Activated T-helper 17 cell treated with anti-CD3 and anti-CD28 coated beads, Interleukin-2, amount 50 U/mL, for 72 hours (primary cell): ENCODE measurements at regions not wholly inside any gene's neighbourhood (a gene's known extent, or its start where the extent isn't known, plus 50 kb on each side); places are given as distances from the start of the nearest gene placed in this dataset.

ENCODE experiments used
- ATAC-seq: fragments of 150-1000 bp; cut with Tn5 transposase; replicated peaks from 2 replicates; pipeline ENCODE4 v1.10.0; 2021; ENCODE audit warnings: mild to moderate bottlenecking, moderate library complexity
- H3K27ac Mint-ChIP-seq: one replicate; pipeline ENCODE4 v1.8.0; 2022; ENCODE audit warnings: mixed read lengths
- H3K27me3 Mint-ChIP-seq: one replicate; pipeline ENCODE4 v1.8.0; 2022; ENCODE audit warnings: mixed read lengths
- H3K36me3 Mint-ChIP-seq: one replicate; pipeline ENCODE4 v1.8.0; 2022; ENCODE audit warnings: low read depth, mild to moderate bottlenecking, mixed read lengths
- H3K4me1 Mint-ChIP-seq: one replicate; pipeline ENCODE4 v1.8.0; 2022; ENCODE audit warnings: mixed read lengths
- H3K4me3 Mint-ChIP-seq: one replicate; pipeline ENCODE4 v1.8.0; 2022; ENCODE audit warnings: mild to moderate bottlenecking, mixed read lengths
- H3K9me3 Mint-ChIP-seq: one replicate; pipeline ENCODE4 v1.8.0; 2022; ENCODE audit warnings: mixed read lengths

DNA sequence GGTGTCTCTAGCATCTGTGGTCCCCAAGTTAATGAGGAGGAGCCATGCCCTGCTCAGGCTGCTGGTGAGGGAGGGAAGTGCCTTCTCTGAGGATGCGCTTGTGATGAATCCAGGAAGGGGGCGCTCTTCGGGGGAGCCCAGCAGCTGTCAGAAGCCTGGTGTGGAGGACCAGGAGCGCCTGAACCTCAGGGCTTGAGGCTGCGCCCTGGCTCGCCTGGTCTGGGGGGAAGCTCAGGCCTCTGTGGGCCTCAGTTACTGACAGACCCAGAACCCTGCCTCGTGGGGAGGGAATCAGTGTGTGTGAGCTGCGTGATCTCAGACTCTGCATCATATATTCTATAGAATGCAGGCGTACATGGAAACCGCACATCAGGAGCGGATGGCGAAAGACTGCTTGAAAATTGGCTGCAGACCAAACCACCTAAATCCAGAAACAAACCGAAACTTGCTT lies 126.1 kb downstream of the SEC14L1 start:
- H3K4me1 Mint-ChIP-seq = no peaks in the 10 kb centered on the region
- no peaks in the 10 kb centered on the region for H3K9me3 Mint-ChIP-seq
- H3K4me3 Mint-ChIP-seq = no peak overlapping the region
- peaks cover 5% of the 10 kb centered on the region for H3K27me3 Mint-ChIP-seq
- no peak overlapping the region for H3K27ac Mint-ChIP-seq
- H3K36me3 Mint-ChIP-seq = no peaks in the 10 kb centered on the region
- no peak for ATAC-seq

DNA sequence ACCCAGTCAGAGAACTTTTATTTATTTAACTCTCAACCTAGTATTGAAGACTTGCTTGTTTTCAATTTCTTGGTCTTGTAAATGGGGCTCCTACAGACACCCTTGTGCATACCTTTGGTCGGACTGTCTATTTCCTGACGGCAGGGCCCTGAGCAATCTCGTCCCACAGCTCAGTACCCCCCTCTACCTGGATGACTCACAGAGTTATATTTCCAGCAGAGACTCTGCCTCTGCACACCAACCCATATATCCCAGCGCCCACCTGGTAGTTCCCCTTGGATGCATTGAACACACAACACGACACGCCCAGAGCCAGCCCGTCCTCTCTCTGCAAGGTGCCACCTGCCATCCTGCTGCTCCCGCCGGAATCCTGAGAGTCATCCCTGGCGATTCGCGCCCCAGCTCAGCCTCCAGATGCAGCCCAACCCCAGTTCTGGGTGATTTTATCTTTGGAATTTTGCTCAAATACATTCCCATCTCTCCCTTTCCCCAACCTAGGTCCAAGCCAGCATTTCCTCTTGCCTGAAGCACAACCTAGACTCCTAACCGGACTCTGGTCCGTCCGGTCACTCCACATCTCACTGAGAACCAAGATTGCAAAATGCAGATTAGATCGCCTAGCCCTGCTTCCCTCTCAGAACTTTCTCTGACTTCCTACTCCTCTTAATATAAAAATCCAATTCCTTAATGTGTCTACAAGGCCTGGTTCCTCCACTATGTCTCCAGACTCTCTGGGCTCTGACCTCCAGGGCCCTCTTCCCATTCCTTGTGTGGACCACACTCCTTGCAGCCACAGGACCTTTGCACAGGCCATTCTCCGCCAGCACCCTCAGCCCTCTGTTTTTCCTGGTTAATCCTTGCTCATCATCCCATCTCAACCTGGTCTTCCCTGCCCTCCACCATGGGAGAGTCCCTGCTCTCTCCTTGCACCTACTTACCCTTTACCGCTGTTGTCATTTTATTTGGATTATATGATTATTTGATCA lies 129.2 kb downstream of the SEC14L1 start:
- peaks cover 5% of the 10 kb centered on the region for H3K27me3 Mint-ChIP-seq
- no peaks in the 10 kb centered on the region for H3K9me3 Mint-ChIP-seq
- H3K4me3 Mint-ChIP-seq = no peak overlapping the region

DNA sequence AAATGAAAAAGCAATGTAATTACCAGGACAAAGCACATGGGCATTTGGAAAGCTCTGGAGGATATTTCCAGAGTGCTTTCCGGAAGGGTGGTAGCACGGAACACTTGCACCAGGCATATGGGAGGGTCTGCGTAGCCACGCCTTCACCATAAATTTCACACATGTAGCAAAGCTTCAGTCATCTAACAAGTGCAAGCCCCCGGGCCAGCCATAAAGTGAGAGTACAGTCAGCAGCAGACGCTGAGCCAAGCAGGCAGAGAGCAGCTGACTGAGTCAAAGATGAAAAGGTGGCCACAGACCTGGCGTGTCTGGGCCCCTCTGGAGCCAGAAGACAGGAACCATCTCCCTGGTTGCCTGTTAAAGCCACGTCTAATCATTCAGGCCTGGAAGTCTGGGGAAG lies 130.6 kb downstream of the SEC14L1 start:
- peaks cover 5% of the 10 kb centered on the region for H3K27me3 Mint-ChIP-seq
- no peaks in the 10 kb centered on the region for H3K9me3 Mint-ChIP-seq
- no peaks in the 10 kb centered on the region for H3K4me1 Mint-ChIP-seq
- peak overlapping the region; percentile 65 for H3K27ac Mint-ChIP-seq
- no peak for ATAC-seq
- no peaks in the 10 kb centered on the region for H3K36me3 Mint-ChIP-seq
- H3K4me3 Mint-ChIP-seq = no peak overlapping the region

More for the DNA sequence above, 129.2 kb downstream of the SEC14L1 start:
- no peak for ATAC-seq
- no peaks in the 10 kb centered on the region for H3K4me1 Mint-ChIP-seq
- no peak overlapping the region for H3K27ac Mint-ChIP-seq
- H3K36me3 Mint-ChIP-seq = no peaks in the 10 kb centered on the region

DNA sequence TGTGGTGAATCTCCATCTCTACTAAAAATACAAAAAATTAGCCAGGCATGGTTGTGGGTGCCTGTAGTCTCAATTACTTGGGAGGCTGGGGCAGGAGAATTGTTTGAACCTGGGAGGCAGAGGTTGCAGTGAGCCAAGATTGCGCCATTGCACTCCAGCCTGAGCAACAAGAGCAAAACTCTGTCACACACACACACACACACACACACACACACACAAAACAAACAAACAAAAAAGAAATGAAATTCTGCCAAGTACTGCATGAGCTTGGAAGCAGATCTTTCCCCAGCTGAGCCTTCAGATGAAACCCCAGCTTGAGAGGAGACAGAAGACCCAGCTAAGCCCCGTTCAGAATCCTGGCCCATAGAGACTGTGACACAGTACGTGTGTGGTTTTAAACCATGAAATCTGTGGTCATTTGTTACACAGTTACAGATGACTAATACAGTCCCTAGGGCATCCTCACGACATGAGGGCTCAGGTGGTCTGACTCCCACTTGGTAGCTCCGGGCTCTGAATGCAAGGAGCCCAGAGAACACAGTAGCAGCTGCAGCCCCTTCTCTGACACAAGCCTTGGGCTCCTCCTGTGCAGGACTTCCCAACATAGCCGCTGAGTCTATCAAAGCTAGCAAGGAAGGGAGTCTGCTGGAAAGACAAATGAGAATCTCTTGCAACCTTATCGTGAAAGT lies 132.8 kb downstream of the SEC14L1 start:
- Mint-ChIP-seq H3K9me3 (no peaks in the 10 kb centered on the region), H3K27ac (no peak overlapping the region), H3K36me3 (no peaks in the 10 kb centered on the region), H3K4me3 (no peak overlapping the region), H3K4me1 (no peaks in the 10 kb centered on the region), H3K27me3 (peaks cover 5% of the 10 kb centered on the region)
- ATAC-seq = peak; percentile 87

DNA sequence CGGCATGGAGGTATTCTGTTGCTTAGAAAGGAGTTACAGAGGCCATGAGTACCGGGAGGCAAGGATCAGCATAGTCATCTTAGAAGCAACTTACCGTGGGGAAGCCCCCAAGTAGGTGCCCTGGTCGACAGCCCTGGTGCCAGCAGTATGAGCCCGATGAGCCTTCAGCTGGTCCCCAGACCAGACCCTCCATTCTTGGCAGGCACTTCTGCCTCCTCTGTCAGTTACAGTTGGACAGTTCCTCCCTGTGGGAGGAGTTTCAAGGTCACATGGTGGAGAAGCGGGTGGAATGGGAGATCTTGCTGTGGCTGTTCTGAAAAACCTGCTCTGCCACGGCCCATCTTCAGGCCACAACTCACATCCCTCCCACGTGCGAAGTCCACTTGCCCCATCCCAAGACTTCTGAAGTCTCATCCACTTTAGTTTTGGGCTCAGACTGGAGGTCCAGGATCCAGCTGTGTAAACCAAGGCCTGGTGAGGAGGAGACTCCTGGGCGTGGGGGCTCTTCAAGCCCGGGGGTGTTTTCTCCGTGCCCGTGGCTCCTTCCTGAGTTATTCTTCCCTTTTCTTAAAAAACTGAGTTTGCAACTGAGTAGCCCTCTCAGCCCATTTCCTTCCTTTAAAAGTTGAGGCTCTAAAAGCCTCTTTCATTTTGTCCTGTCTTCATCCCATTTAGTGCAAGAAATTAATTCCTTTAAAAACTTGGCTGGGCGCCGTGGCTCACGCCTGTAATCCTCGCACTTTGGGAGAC lies 133.5 kb downstream of the SEC14L1 start:
- no peak for ATAC-seq
- no peaks in the 10 kb centered on the region for H3K36me3 Mint-ChIP-seq

DNA sequence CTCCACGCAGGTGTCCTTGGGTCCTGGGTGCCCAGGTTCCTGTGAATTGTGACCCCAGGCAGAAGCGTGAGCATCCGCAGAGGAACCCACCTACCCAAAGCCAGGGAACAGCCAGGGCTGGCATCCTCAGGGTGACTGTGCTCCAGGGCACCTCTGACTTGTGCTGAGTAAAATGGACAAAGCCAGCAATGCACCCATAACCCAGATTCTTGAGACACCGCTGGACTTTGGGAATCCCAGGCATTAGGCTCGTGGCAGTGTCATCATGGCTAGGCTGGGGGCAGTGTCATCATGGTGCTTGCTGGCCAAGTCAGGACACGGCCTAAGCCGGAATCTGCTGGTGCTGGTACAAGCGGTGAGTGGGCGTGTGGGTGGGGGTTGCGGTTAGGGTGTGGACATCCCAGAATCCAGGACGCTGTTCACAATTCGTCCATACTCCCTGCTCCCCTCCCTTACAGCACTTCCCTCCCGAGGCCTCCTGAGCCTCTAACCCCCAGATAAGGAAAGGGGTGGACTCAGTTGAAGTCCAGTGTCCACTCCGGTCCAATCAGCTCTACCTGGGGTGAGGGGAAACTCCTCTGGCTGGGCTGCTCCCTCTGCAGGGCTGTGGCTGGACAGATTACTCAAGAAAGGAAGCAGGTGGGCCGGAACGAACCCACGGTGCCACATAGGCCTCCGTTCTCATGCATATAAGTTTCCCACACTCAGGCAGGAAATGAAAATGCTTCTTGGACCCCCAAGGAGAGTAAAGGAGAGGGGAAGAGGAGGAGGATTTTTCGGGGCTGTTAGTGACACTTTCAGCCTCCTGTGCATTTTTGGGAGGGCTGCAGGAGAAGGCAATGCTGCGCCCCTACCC lies 138.9 kb downstream of the SEC14L1 start:
- Mint-ChIP-seq H3K4me3 (peak overlapping the region; percentile 76), H3K27ac (no peak overlapping the region), H3K27me3 (peaks cover 18% of the 10 kb centered on the region), H3K4me1 (peaks cover 15% of the 10 kb centered on the region), H3K9me3 (no peaks in the 10 kb centered on the region), H3K36me3 (peaks cover 17% of the 10 kb centered on the region)
- no peak for ATAC-seq

More for the DNA sequence above, 133.5 kb downstream of the SEC14L1 start:
- no peaks in the 10 kb centered on the region for H3K4me1 Mint-ChIP-seq
- peaks cover 5% of the 10 kb centered on the region for H3K27me3 Mint-ChIP-seq
- no peak overlapping the region for H3K27ac Mint-ChIP-seq
- no peak overlapping the region for H3K4me3 Mint-ChIP-seq
- H3K9me3 Mint-ChIP-seq = no peaks in the 10 kb centered on the region

DNA sequence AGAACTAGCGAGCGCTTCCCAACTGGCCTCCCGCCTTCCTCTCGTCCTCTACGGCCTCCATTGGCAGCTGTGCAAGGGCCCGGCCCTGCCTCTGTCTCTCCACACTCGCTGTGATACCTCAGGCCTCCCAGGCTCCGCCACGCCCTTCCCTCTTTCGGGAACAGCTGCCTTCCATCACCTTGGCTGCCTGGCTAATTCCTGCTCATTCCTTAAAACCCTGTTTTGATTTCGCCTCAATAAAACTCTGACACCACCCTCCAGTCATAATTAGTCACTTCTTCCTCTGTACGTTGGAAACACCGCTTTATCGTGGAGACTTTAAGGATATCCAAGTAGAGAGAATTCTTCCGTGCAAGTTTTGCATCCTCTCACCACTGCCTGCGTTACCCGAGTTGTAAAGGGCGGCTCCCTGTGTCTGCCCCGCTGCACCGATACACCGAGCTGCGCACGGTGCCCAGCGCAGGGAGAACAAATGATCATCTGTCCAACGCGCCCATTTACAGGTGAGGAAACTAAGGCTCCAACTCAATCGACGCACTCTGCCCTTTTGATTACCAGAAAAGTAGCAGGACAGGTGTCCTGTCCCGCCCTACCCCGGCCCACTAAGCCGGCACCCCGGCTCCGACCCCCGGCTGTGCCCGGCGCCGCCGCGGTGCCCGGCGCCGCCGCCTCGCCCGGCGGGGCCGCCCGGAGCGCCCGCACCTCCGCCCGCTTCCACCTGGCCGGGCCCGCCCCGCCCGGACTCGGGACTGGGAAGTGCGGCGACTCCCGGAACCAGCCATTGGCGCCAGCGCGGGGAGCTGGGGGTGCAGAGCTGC lies 139.7 kb downstream of the SEC14L1 start:
- Mint-ChIP-seq H3K4me3 (peak overlapping the region; percentile 76), H3K4me1 (peaks cover 15% of the 10 kb centered on the region), H3K9me3 (no peaks in the 10 kb centered on the region), H3K27ac (peak overlapping the region; percentile 68), H3K27me3 (peaks cover 18% of the 10 kb centered on the region), H3K36me3 (peaks cover 17% of the 10 kb centered on the region)
- peak; percentile 8 for ATAC-seq

GRCh38 chr17:77281122-77281903 lies 140.5 kb downstream of the SEC14L1 start:
- Mint-ChIP-seq H3K9me3 (no peaks in the 10 kb centered on the region), H3K4me3 (peak overlapping the region; percentile 73), H3K27ac (peak overlapping the region; percentile 85), H3K36me3 (peaks cover 17% of the 10 kb centered on the region), H3K4me1 (peaks cover 15% of the 10 kb centered on the region), H3K27me3 (peaks cover 18% of the 10 kb centered on the region)
- peak; percentile 75 for ATAC-seq

DNA sequence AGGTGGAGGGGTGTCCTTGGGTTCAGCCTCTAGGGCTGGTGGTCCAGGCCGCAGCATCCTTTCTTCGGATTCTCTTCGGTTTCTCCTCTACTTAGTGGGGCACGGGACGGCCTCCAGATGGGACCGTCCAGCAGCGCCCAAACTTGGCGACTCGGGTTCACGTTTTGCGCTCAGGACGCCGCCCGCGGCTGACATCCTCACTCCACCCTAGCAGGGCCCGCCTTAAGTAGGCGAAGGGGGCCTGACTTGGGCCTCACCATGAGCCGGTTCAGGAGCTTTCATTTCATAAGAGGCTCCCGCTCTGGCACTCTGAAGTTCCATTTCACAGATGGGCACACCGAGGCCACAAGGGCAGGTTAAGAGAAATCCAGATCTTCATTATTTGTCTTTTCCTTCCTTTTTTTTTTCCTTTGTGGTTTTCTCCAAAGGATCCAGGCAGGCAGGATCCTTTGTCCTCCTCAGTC lies 141.2 kb downstream of the SEC14L1 start:
- Mint-ChIP-seq H3K27ac (peak overlapping the region; percentile 85), H3K9me3 (no peaks in the 10 kb centered on the region), H3K4me1 (peaks cover 15% of the 10 kb centered on the region), H3K27me3 (peaks cover 18% of the 10 kb centered on the region), H3K4me3 (peak overlapping the region; percentile 73), H3K36me3 (peaks cover 17% of the 10 kb centered on the region)
- no peak for ATAC-seq

- peak overlapping the region; percentile 73 for H3K4me3 Mint-ChIP-seq
- peaks cover 15% of the 10 kb centered on the region for H3K4me1 Mint-ChIP-seq
- peak overlapping the region; percentile 85 for H3K27ac Mint-ChIP-seq
- H3K27me3 Mint-ChIP-seq = peaks cover 18% of the 10 kb centered on the region
- peak; percentile 75 for ATAC-seq
- H3K9me3 Mint-ChIP-seq = no peaks in the 10 kb centered on the region
- H3K36me3 Mint-ChIP-seq = peaks cover 17% of the 10 kb centered on the region
Measured at GRCh38 chr17:77282524-77283515, 142.1 kb downstream of the SEC14L1 start.

- Mint-ChIP-seq H3K27me3 (peaks cover 18% of the 10 kb centered on the region), H3K9me3 (no peaks in the 10 kb centered on the region), H3K4me1 (peaks cover 15% of the 10 kb centered on the region), H3K27ac (no peak overlapping the region), H3K4me3 (no peak overlapping the region), H3K36me3 (peaks cover 17% of the 10 kb centered on the region)
- ATAC-seq = no peak
Measured at GRCh38 chr17:77284023-77284617, 143.4 kb downstream of the SEC14L1 start.
